ENCODE measurements at regions not wholly inside any gene's neighbourhood (a gene's known extent, or its start where the extent isn't known, plus 50 kb on each side); places are given as distances from the start of the nearest gene placed in this dataset.
"Not testable (repeated sequence)": the region's sequence is repeated elsewhere in the genome, so short reads cannot be mapped to it uniquely, and the experiment has no call there.

GRCh38 chr2:161480123-161480522 lies 64.0 kb downstream of the TBR1 start:
- DNase-seq = no peak

- DNase-seq = no peak
Measured at GRCh38 chr2:161481619-161482018, 65.5 kb downstream of the TBR1 start.

- no peak for DNase-seq
Measured at GRCh38 chr2:161484061-161484460, 68.0 kb downstream of the TBR1 start.

- DNase-seq = no peak
Measured at GRCh38 chr2:161486111-161486510, 70.0 kb downstream of the TBR1 start.

- DNase-seq = no peak
Measured at GRCh38 chr2:161488131-161488699, 72.1 kb downstream of the TBR1 start.

- DNase-seq = no peak
Measured at GRCh38 chr2:161488879-161489278, 72.8 kb downstream of the TBR1 start.

GRCh38 chr2:161500892-161501610 lies 85.0 kb downstream of the TBR1 start:
- peak; percentile 58 for DNase-seq

GRCh38 chr2:161502279-161502678 lies 86.2 kb downstream of the TBR1 start:
- peak; percentile 10 for DNase-seq

GRCh38 chr2:161504628-161505289 lies 88.7 kb downstream of the TBR1 start:
- DNase-seq = not testable (repeated sequence)

GRCh38 chr2:161505466-161505865 lies 89.4 kb downstream of the TBR1 start:
- not testable (repeated sequence) for DNase-seq

- DNase-seq = not testable (repeated sequence)
Measured at GRCh38 chr2:161513295-161514032, 97.4 kb downstream of the TBR1 start.

- no peak for DNase-seq
Measured at GRCh38 chr2:161522796-161523195, 101.4 kb upstream of the SLC4A10 start.

- DNase-seq = no peak
Measured at GRCh38 chr2:161533218-161533617, 91.0 kb upstream of the SLC4A10 start.

- DNase-seq = no peak
Measured at GRCh38 chr2:161546635-161547034, 77.6 kb upstream of the SLC4A10 start.

GRCh38 chr2:161547130-161547529 lies 77.1 kb upstream of the SLC4A10 start:
- no peak for DNase-seq

GRCh38 chr2:161552015-161552414 lies 72.2 kb upstream of the SLC4A10 start:
- no peak for DNase-seq

GRCh38 chr2:161555826-161556225 lies 68.4 kb upstream of the SLC4A10 start:
- no peak for DNase-seq

GRCh38 chr2:161556440-161556839 lies 67.8 kb upstream of the SLC4A10 start:
- no peak for DNase-seq

- DNase-seq = no peak
Measured at GRCh38 chr2:161557538-161557937, 66.7 kb upstream of the SLC4A10 start.

- no peak for DNase-seq
Measured at GRCh38 chr2:161564906-161565305, 59.3 kb upstream of the SLC4A10 start.

- no peak for DNase-seq
Measured at GRCh38 chr2:161569401-161569800, 54.8 kb upstream of the SLC4A10 start.

GRCh38 chr2:161570424-161571050 lies 53.7 kb upstream of the SLC4A10 start:
- no peak for DNase-seq

GRCh38 chr2:161571051-161571429 lies 53.2 kb upstream of the SLC4A10 start:
- DNase-seq = no peak

Data from activated CD4-positive, alpha-beta T cell treated with anti-CD3 and anti-CD28 coated beads, Interleukin-2, amount 50 U/mL, for 16 hours (primary cell).